Brain microvascular endothelial cell (primary cell): ENCODE measurements at regions not wholly inside any gene's neighbourhood (a gene's known extent, or its start where the extent isn't known, plus 50 kb on each side); places are given as distances from the start of the nearest gene placed in this dataset.
"Not testable (repeated sequence)": the region's sequence is repeated elsewhere in the genome, so short reads cannot be mapped to it uniquely, and the experiment has no call there.

Source experiments
- DNase-seq: peaks from one replicate; pipeline ENCODE4 v3.0.0-alpha.2; 2020
- H3K27ac ChIP-seq: fragments of 250-450 bp; sonication (Bioruptor Pico); 2 replicates; pipeline ENCODE4 v1.5.1; 2020; ENCODE audit warnings: mild to moderate bottlenecking, moderate library complexity
- H3K27me3 ChIP-seq: fragments of 250-450 bp; sonication (Bioruptor Pico); replicated peaks from 2 replicates; pipeline ENCODE4 v1.5.1; 2020; ENCODE audit warnings: mild to moderate bottlenecking
- H3K36me3 ChIP-seq: fragments of 250-450 bp; sonication (Bioruptor Pico); replicated peaks from 2 replicates; pipeline ENCODE4 v1.5.1; 2020; ENCODE audit warnings: mild to moderate bottlenecking
- H3K4me3 ChIP-seq: 2 replicates; pipeline ENCODE4 v1.5.1; 2011; ENCODE audit warnings: low read depth, mild to moderate bottlenecking, control low read depth, low read length, moderate library complexity
- CTCF ChIP-seq: IDR thresholded peaks from 2 replicates; pipeline ENCODE4 v1.5.1; 2011; ENCODE audit warnings: low read depth, mild to moderate bottlenecking, moderate library complexity, low read length, control low read depth, inconsistent platforms; ENCODE audit errors: missing control alignments
- in situ Hi-C: cut with HindIII; loops from 2 replicates; pipeline ENCODE4 v1.10.0; 2017; ENCODE audit warnings: low sequenced_read_pairs, low pct_ligation_motif_present

GRCh38 chr14:48261436-48261835 lies 586.0 kb upstream of the MDGA2 start:
- in situ Hi-C loops, result no loop called here
- DNase-seq, result no peak
- H3K36me3 ChIP-seq, result no peaks in the 10 kb centered on the region

DNA sequence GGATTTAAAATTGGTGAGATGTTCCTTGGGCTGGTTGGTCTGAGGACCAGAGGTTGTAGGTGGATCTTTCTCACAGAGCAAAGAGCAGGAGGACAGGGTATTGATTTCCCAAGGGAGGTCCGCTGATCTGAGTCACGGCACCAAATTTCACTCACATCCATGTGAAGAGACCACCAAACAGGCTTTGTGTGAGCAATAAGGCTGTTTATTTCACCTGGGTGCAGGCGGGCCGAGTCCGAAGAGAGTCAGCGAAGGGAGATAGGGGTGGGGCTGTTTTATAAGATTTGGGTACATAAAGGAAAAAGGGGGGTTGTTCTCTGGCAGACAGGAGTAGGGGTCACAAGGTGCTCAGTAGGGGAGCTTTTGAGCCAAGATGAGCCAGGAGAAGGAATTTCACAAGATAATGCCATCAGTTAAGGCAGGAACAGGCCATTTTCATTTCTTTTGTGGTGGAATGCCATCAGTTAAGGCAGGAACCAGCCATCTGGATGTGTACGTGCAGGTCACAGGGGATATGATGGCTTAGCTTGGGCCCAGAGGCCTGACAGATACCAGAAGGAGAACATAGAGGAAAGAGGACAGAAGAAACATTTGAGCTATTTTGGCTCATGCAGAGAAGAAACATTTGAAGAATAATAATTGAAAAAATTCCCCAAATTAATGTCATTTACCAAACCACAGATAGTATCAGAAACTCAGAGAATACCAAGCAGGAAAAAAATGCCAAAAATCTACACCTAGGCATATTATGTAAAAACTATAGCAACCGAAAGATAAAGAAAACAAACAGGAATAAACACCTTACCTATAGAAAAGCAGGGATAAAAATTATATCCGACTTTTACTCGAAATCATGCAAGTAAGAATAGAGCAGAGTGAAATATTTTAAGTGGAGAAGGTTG lies 585.2 kb upstream of the MDGA2 start:
- H3K4me3 ChIP-seq, H3K36me3 ChIP-seq, H3K27ac ChIP-seq, in situ Hi-C loops, H3K27me3 ChIP-seq, DNase-seq: not testable (repeated sequence)

More at GRCh38 chr14:48261436-48261835, 586.0 kb upstream of the MDGA2 start:
- Histone ChIP-seq H3K27me3 (no peaks in the 10 kb centered on the region), H3K4me3 (no peak overlapping the region), H3K27ac (no peak overlapping the region)
- TF ChIP-seq CTCF, result no peak

DNA sequence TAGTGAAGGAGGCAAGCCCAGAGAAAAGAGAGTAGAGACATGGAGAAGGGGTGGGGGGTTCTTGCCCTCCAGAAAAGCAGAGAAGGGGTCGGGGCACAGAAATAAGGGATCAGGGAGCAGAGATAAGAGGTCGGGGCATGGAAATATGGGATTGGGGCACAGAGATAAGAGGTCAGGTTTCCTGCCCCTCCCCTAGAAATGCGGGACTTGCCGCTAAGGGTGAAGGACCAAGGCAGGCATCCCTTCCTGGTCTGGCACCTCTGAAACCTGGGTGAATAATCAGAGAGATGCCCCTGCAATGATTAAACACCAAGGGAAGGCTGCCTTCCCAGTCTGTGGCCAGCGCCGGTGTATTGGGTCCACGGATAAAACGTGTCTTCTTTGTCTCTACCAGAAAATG lies 584.5 kb upstream of the MDGA2 start:
- in situ Hi-C loops, H3K27ac ChIP-seq, DNase-seq, H3K4me3 ChIP-seq, H3K36me3 ChIP-seq, H3K27me3 ChIP-seq: not testable (repeated sequence)

GRCh38 chr14:48259232-48259631 lies 583.8 kb upstream of the MDGA2 start:
- H3K36me3 ChIP-seq, in situ Hi-C loops, H3K27ac ChIP-seq, DNase-seq, H3K4me3 ChIP-seq, H3K27me3 ChIP-seq: not testable (repeated sequence)

DNA sequence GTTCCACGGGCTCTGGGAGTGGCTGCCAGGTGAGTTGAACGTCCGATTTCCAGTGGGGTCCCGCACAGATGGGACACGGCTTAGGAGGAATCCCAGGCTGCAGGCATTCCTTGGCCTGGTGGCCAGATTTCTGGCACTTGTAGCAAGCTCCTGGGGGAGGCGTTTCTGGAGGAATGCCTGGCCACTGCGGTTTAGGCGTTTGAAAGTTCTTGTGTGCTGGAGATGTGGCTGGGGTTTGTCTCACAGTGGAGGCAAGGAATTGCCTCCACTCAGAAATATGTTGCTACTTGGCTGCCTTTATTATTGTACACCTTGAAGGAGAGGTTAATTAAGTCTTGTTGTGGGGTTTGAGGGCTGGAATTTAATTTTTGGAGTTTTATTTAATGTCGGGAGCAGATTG lies 583.3 kb upstream of the MDGA2 start:
- not testable (repeated sequence) for H3K27ac ChIP-seq, H3K4me3 ChIP-seq

GRCh38 chr14:48253020-48253419 lies 577.6 kb upstream of the MDGA2 start:
- in situ Hi-C loops, result no loop called here
- Histone ChIP-seq H3K4me3 (no peak overlapping the region), H3K27me3 (no peaks in the 10 kb centered on the region), H3K36me3 (no peaks in the 10 kb centered on the region), H3K27ac (no peak overlapping the region)
- DNase-seq, result no peak
- no peak for TF ChIP-seq CTCF

More for the DNA sequence above, 583.3 kb upstream of the MDGA2 start:
- H3K27me3 ChIP-seq, in situ Hi-C loops, H3K36me3 ChIP-seq, DNase-seq: not testable (repeated sequence)

GRCh38 chr14:48251290-48251689 lies 575.9 kb upstream of the MDGA2 start:
- Histone ChIP-seq H3K27me3 (no peaks in the 10 kb centered on the region), H3K4me3 (no peak overlapping the region), H3K36me3 (no peaks in the 10 kb centered on the region), H3K27ac (no peak overlapping the region)
- no peak for DNase-seq
- no peak for TF ChIP-seq CTCF
- in situ Hi-C loops, result no loop called here

DNA sequence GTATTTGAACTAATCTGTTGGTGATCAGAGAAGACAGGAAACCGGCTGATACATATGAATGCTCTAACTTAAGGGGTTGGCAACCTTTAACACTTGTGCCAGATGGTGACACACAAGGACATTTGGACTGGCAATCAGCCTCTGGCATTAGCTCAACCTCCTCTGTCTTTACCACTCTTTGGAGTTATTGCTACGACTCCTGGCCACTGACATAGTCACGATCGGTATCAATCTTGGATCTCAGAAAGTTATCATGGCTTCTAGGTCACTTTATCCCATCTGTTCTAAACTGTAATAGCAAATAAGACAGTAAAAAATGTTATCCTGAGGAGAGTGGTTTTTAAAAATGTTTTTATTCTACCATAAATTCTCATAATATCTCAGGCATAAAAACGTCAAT lies 575.2 kb upstream of the MDGA2 start:
- H3K36me3 ChIP-seq, result no peaks in the 10 kb centered on the region
- no peaks in the 10 kb centered on the region for H3K27me3 ChIP-seq
- in situ Hi-C loops, result no loop called here
- DNase-seq, result no peak
- no peak overlapping the region for H3K27ac ChIP-seq
- TF ChIP-seq CTCF, result no peak
- no peak overlapping the region for H3K4me3 ChIP-seq
